ENCODE measurements at regions not wholly inside any gene's neighbourhood (a gene's known extent, or its start where the extent isn't known, plus 50 kb on each side); places are given as distances from the start of the nearest gene placed in this dataset.

DNA sequence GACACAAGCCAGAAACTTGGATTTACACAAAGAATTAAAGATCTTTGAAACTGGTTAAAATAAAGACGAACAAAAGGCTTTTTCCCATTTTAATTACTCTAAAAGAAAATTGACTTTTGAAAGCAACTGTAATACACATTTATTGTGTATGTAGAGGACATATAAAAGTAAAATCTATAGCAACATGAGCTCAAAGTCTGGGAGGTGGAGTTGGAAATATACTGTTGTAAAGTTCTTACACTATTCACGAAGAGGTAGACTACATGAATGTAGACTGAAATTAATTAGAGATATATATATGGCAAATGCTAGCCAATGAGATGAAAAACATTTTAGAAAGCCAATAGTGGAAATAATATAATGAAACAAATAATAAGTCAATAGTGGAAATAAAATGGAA lies 251.0 kb downstream of the AHR start (continued):
- TF ChIP-seq, protein P1, sequence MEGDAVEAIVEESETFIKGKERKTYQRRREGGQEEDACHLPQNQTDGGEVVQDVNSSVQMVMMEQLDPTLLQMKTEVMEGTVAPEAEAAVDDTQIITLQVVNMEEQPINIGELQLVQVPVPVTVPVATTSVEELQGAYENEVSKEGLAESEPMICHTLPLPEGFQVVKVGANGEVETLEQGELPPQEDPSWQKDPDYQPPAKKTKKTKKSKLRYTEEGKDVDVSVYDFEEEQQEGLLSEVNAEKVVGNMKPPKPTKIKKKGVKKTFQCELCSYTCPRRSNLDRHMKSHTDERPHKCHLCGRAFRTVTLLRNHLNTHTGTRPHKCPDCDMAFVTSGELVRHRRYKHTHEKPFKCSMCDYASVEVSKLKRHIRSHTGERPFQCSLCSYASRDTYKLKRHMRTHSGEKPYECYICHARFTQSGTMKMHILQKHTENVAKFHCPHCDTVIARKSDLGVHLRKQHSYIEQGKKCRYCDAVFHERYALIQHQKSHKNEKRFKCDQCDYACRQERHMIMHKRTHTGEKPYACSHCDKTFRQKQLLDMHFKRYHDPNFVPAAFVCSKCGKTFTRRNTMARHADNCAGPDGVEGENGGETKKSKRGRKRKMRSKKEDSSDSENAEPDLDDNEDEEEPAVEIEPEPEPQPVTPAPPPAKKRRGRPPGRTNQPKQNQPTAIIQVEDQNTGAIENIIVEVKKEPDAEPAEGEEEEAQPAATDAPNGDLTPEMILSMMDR (IDR thresholded peaks at IDR 0.05 in 2 of 3, conservative IDR thresholded peaks at IDR 0.05 in 1 of 3; ENCODE audit: borderline replicate concordance in 1 of 3, insufficient read depth in 1 of 3, low read depth in 2 of 3, low read length in 2 of 3), result no peak
- TF ChIP-seq ZFX (IDR thresholded peaks at IDR 0.05), result no peak

DNA sequence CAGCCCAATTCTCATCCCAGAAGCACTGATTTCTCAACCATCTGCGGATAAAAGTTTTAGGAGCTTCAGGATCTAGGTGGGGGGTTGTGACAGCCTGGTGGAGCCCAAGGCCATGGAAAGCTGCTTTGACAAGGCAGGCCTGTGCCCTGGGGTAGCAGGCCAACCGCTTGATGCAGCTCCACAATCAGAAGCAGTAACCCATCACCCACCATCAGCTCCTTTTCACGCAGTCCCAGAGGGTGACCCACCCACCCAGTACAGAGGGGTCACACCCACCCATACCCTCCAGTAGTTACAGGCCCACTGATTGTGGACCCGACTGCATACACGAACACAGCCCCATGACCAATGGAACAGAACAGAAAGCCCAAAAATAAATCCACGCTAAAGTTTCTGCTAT lies 253.9 kb downstream of the AHR start:
- DNase-seq (ENCODE audit: low read depth, low spot score) (no peak), ATAC-seq (no peak)
- TF ChIP-seq ELF1 (IDR thresholded peaks at IDR 0.05; ENCODE audit: borderline replicate concordance, low read depth), result no peak
- no peak for TF ChIP-seq ZNF274 (IDR thresholded peaks at IDR 0.05; ENCODE audit: low read depth, low read length)
- TF ChIP-seq CEBPB (IDR thresholded peaks at IDR 0.05; ENCODE audit: low read depth), result no peak
- Histone ChIP-seq H3K9me3 (ENCODE audit: control insufficient read depth in 1 of 2, insufficient read depth in 1 of 2, low read depth in 1 of 2, low read length in 2 of 2) (no peaks in the 10 kb centered on the region), H2AFZ (ENCODE audit: low read depth, low read length, poor library complexity, severe bottlenecking) (no peak overlapping the region), H3K27ac (ENCODE audit: low read depth, low read length) (no peak overlapping the region), H3K9me2 (ENCODE audit: insufficient read depth) (no peaks in the 10 kb centered on the region), H3K36me3 (ENCODE audit: control insufficient read depth in 1 of 2, insufficient read depth in 2 of 2, low read length in 2 of 2) (no peaks in the 10 kb centered on the region), H3K9ac (ENCODE audit: low read length) (no peak overlapping the region), H3K27me3 (ENCODE audit: insufficient read depth, low read length) (no peaks in the 10 kb centered on the region), H3K79me2 (ENCODE audit: insufficient read depth, low read length) (no peaks in the 10 kb centered on the region), H3K4me3 (replicated peaks in 1 of 2; ENCODE audit: low read depth in 1 of 2, low read length in 2 of 2) (no peak overlapping the region), H4K20me1 (ENCODE audit: insufficient read depth) (no peaks in the 10 kb centered on the region), H3K4me2 (ENCODE audit: low read length) (no peak overlapping the region), H3K4me1 (ENCODE audit: control insufficient read depth in 1 of 2, insufficient read depth in 2 of 2, low read length in 2 of 2) (no peaks in the 10 kb centered on the region)
- ChIA-PET CTCF (no interaction called here), POLR2A (no interaction called here), RAD21 (ENCODE audit: low non-redundant PET in 1 of 2, low total read pairs in 2 of 2, uncharacterized antibody in 2 of 2, unreplicated experiment in 2 of 2) (no interaction called here)
- no TSS peak for BruUV-seq (replicated peaks)
- intact Hi-C loops (cut with micrococcal nuclease), result no loop called here

DNA sequence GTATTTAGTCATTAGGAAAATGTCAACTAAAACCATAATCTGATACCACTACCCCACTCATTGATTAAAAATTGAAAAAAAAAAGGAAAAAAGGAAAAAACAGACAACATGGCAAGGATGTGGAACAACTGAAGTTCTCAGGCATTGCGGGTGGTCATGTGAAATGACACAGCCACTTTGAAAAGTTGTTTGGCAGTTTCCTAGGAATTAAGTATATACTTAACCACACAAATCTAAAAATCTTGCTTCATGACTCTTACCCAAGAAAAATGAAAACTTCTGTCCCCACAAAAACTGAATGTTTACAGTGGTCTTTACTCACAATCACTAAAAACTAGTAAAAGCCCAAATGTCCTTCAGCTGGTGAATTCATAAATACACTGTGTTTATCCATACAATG lies 254.5 kb downstream of the AHR start:
- Histone ChIP-seq H3K27ac (ENCODE audit: low read depth, low read length) (no peak overlapping the region), H3K4me2 (ENCODE audit: low read length) (no peak overlapping the region), H3K9me3 (ENCODE audit: control insufficient read depth in 1 of 2, insufficient read depth in 1 of 2, low read depth in 1 of 2, low read length in 2 of 2) (no peaks in the 10 kb centered on the region), H4K20me1 (ENCODE audit: insufficient read depth) (no peaks in the 10 kb centered on the region), H3K27me3 (ENCODE audit: insufficient read depth, low read length) (no peaks in the 10 kb centered on the region), H3K4me3 (replicated peaks in 1 of 2; ENCODE audit: low read depth in 1 of 2, low read length in 2 of 2) (no peak overlapping the region), H3K36me3 (ENCODE audit: control insufficient read depth in 1 of 2, insufficient read depth in 2 of 2, low read length in 2 of 2) (no peaks in the 10 kb centered on the region), H3K79me2 (ENCODE audit: insufficient read depth, low read length) (no peaks in the 10 kb centered on the region), H3K4me1 (ENCODE audit: control insufficient read depth in 1 of 2, insufficient read depth in 2 of 2, low read length in 2 of 2) (no peaks in the 10 kb centered on the region), H2AFZ (ENCODE audit: low read depth, low read length, poor library complexity, severe bottlenecking) (no peak overlapping the region), H3K9ac (ENCODE audit: low read length) (no peak overlapping the region), H3K9me2 (ENCODE audit: insufficient read depth) (no peaks in the 10 kb centered on the region)
- intact Hi-C loops (cut with micrococcal nuclease), result no loop called here
- DNase-seq (ENCODE audit: low read depth, low spot score), result no peak
- POLR2A ChIA-PET, result no interaction called here
- no peak for ATAC-seq
- CTCF ChIA-PET, result no interaction called here
- BruUV-seq (replicated peaks), result no TSS peak
- RAD21 ChIA-PET (ENCODE audit: low non-redundant PET in 1 of 2, low total read pairs in 2 of 2, uncharacterized antibody in 2 of 2, unreplicated experiment in 2 of 2), result no interaction called here
- no peak for TF ChIP-seq EGR1 (IDR thresholded peaks at IDR 0.05; ENCODE audit: low read depth)
